ENCODE measurements at regions not wholly inside any gene's neighbourhood (a gene's known extent, or its start where the extent isn't known, plus 50 kb on each side); places are given as distances from the start of the nearest gene placed in this dataset.
A peak's percentile ranks its signal among the peaks of the same experiment; 100 is the strongest.

GRCh38 chr9:129411501-129412175, 209.3 kb downstream of the C9orf50 start:
- H3K27ac ChIP-seq = no peak overlapping the region

GRCh38 chr9:129410226-129410625, 210.7 kb downstream of the C9orf50 start:
- TF ChIP-seq ZFX (IDR thresholded peaks at IDR 0.05; ENCODE audit: borderline replicate concordance) = no peak
- TF ChIP-seq CTCF (IDR thresholded peaks at IDR 0.05) = no peak
- H3K27ac ChIP-seq = no peak overlapping the region

More at GRCh38 chr9:129411501-129412175, 209.3 kb downstream of the C9orf50 start:
- TF ChIP-seq CTCF (IDR thresholded peaks at IDR 0.05) (no peak), ZFX (IDR thresholded peaks at IDR 0.05; ENCODE audit: borderline replicate concordance) (no peak)

- H3K27ac ChIP-seq = peak overlapping the region; percentile 94
- no peak for TF ChIP-seq CTCF (IDR thresholded peaks at IDR 0.05)
- no peak for TF ChIP-seq ZFX (IDR thresholded peaks at IDR 0.05; ENCODE audit: borderline replicate concordance)
These were observed 212.2 kb downstream of the C9orf50 start for GRCh38 chr9:129408535-129409215.

- H3K27ac ChIP-seq = peak overlapping the region; percentile 94
- TF ChIP-seq ZFX (IDR thresholded peaks at IDR 0.05; ENCODE audit: borderline replicate concordance) (no peak), CTCF (IDR thresholded peaks at IDR 0.05) (no peak)
These were observed 212.9 kb downstream of the C9orf50 start for GRCh38 chr9:129407905-129408452.

GRCh38 chr9:129406278-129407225, 214.3 kb downstream of the C9orf50 start:
- H3K27ac ChIP-seq = peak overlapping the region; percentile 94
- TF ChIP-seq ZFX (IDR thresholded peaks at IDR 0.05; ENCODE audit: borderline replicate concordance) (no peak), CTCF (IDR thresholded peaks at IDR 0.05) (no peak)

GRCh38 chr9:129405827-129406213, 215.1 kb downstream of the C9orf50 start:
- H3K27ac ChIP-seq = peak overlapping the region; percentile 94
- TF ChIP-seq ZFX (IDR thresholded peaks at IDR 0.05; ENCODE audit: borderline replicate concordance) = no peak
- TF ChIP-seq CTCF (IDR thresholded peaks at IDR 0.05) = no peak

Data from 22Rv1 (cell line).